Astrocyte of the cerebellum (primary cell): ENCODE measurements at regions not wholly inside any gene's neighbourhood (a gene's known extent, or its start where the extent isn't known, plus 50 kb on each side); places are given as distances from the start of the nearest gene placed in this dataset.
A peak's percentile ranks its signal among the peaks of the same experiment; 100 is the strongest.

Experiments used
- DNase-seq: peaks from one replicate; pipeline ENCODE4 v3.0.0-alpha.2; 2011; ENCODE audit warnings: low read depth
- H3K4me3 ChIP-seq: 2 replicates; pipeline ENCODE4 v1.5.1; 2011; ENCODE audit warnings: mild to moderate bottlenecking, low read depth, low read length, moderate library complexity
- CTCF ChIP-seq: IDR thresholded peaks from 2 replicates; pipeline ENCODE4 v1.5.1; 2012; ENCODE audit warnings: low read length, low read depth, moderate library complexity, mild to moderate bottlenecking; ENCODE audit errors: missing control alignments
- in situ Hi-C: cut with HindIII; loops from 2 replicates; pipeline ENCODE4 v1.10.0; 2017; ENCODE audit warnings: low sequenced_read_pairs

DNA sequence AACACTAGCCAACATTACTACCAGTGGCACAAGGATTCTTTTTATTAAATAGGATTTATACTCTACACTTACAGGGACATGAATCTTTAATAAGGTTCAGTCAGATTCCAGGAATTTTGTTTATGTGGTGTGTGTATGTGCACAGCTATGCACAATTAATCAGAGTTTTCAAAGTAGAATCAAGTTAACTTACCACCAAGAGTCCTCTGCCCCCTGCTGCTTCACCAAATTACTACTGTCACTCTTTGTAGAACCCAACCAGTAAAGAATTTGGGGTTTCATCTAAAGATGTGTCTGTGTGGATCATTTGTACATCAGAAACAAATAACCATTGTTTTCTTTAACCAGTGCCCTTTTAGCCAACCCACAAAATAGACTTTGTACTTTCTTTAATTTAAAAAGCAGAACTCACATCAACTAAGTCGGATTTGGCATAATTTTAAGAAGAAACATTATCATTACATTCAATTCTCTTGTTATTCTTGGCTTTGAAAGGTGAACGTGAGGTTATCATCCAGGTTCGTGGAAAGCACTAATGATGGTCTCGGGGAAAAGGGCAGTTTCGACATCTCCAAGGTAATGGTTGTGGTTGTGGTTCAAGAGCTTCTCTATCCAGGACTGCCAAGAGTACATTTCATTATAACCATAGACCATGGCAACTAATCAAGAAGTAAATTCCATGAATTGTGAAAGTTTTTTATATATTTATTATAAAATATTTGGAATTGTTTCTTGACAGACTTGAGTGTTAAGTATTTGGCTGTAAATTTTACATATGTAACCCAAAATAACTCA, 514.3 kb upstream of the ID4 start:
- peak; percentile 96 for DNase-seq
- H3K4me3 ChIP-seq, result no peak overlapping the region
- TF ChIP-seq CTCF, result no peak
- in situ Hi-C loops, result no loop called here

- no peak for DNase-seq
- no peak for TF ChIP-seq CTCF
- H3K4me3 ChIP-seq, result no peak overlapping the region
- in situ Hi-C loops, result no loop called here
These were observed 512.8 kb upstream of the ID4 start for GRCh38 chr6:19324376-19324775.

DNA sequence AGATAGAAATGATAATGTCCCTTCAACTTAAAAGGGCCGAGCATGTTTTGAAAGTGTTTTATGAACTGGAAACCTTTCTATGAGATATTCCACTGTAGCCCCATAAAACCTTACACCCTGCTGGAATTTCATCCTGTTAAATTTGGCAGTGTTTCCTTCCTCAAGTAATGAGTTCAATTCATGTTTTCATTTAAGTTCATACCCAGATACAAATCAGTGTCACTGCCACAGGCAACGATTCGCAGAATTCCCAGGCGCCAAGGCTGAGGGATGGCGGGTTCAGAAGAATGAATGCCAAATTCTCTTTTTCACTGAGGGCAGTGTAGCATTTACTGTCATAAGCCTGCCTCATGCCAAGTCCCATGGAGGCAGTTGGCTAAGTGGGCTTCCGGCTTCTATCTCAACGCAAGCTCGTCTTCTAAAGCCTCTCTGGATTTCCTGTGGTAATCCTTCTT, 511.8 kb upstream of the ID4 start:
- DNase-seq, result no peak
- in situ Hi-C loops, result loop anchor here (25.0 kb wide), 1 partner anchor 112 kb away; no protein-coding TSS in a partner anchor
- TF ChIP-seq CTCF, result no peak
- H3K4me3 ChIP-seq, result no peak overlapping the region

DNA sequence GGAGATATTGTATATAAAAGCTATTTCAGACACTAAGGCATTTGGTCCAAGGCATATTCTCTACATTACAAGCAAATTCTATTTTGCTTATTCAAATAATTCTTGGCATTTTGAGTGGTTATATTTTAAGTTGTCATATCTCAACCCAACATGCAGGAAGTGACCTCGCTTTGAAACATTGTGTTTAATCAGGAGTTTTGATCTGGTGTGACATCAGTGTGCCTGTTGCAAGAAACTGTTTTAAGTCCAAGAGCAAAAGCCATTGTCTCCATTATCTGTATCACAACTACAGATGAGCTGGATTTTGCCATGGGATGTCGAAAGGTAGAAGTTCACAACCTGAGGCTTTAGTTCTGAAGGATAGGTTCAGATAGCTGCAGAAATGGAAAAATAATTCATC, 509.9 kb upstream of the ID4 start:
- in situ Hi-C loops, result loop anchor here (25.0 kb wide), 1 partner anchor 110 kb away; no protein-coding TSS in a partner anchor
- DNase-seq, result no peak
- H3K4me3 ChIP-seq, result no peak overlapping the region
- no peak for TF ChIP-seq CTCF

- TF ChIP-seq CTCF, result no peak
- no peak for DNase-seq
- H3K4me3 ChIP-seq, result no peak overlapping the region
- in situ Hi-C loops, result loop anchor here (25.0 kb wide), 1 partner anchor 110 kb away; no protein-coding TSS in a partner anchor
These were observed 509.5 kb upstream of the ID4 start for GRCh38 chr6:19327661-19328060.

DNA sequence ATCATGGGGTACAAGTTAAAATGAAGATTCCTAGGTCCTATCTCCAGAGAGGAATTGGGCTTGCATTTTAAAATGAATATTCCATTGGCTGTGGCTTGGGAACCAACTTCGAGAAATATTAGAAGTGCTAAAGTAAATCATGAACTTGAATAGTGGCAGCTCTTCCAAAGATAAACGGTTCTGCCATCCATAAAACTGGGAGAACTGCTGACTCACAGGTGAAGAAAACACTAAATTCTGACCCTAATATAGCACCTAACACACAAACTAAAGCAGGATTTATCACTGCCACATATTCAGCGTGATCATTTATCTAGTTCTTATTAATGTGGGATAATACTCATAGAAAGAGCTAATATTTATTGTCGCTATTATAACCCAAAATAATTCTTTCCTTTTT, 508.1 kb upstream of the ID4 start:
- H3K4me3 ChIP-seq, result no peak overlapping the region
- DNase-seq, result no peak
- TF ChIP-seq CTCF, result no peak
- in situ Hi-C loops, result loop anchor here (25.0 kb wide), 1 partner anchor 108 kb away; no protein-coding TSS in a partner anchor
